ENCODE measurements at regions not wholly inside any gene's neighbourhood (a gene's known extent, or its start where the extent isn't known, plus 50 kb on each side); places are given as distances from the start of the nearest gene placed in this dataset.

- no peak overlapping the region for H3K4me3 ChIP-seq (ENCODE audit: low read depth, low read length, poor library complexity, severe bottlenecking)
Measured at GRCh38 chr10:128837478-128837877, 629.6 kb upstream of the MGMT start.

GRCh38 chr10:128839134-128839533 lies 627.9 kb upstream of the MGMT start:
- no peaks in the 10 kb centered on the region for H3K9me2 ChIP-seq (ENCODE audit: low read depth, low read length)
- H3K9me3 ChIP-seq (ENCODE audit: low read length), result no peaks in the 10 kb centered on the region
- H3K27me3 ChIP-seq (ENCODE audit: insufficient read depth, low read length), result no peaks in the 10 kb centered on the region; the same call in 1 of the 2 replicates
- no peak overlapping the region for H2AFZ ChIP-seq (ENCODE audit: low read length)
- H3K4me2 ChIP-seq (ENCODE audit: low read length), result no peak overlapping the region
- no peaks in the 10 kb centered on the region for H3K79me2 ChIP-seq (ENCODE audit: insufficient read depth, low read length)
- H3K27ac ChIP-seq (ENCODE audit: low read depth, low read length, poor library complexity, severe bottlenecking), result no peak overlapping the region
- no peaks in the 10 kb centered on the region for H3K4me1 ChIP-seq (ENCODE audit: insufficient read depth, low read length, severe bottlenecking)
- no peaks in the 10 kb centered on the region for H3F3A ChIP-seq (ENCODE audit: insufficient read depth, low read length)
- H3K4me3 ChIP-seq (ENCODE audit: low read depth, low read length, poor library complexity, severe bottlenecking), result no peak overlapping the region
- H3K36me3 ChIP-seq (ENCODE audit: insufficient read depth, low read length), result no peaks in the 10 kb centered on the region
- no peak for TF ChIP-seq EZH2 (IDR thresholded peaks at IDR 0.05; ENCODE audit: borderline replicate concordance, low read length)
- no peak for TF ChIP-seq CTCF (IDR thresholded peaks at IDR 0.05; ENCODE audit: low read length)
- no peak overlapping the region for H3K9ac ChIP-seq (ENCODE audit: low read length)
- H4K20me1 ChIP-seq (ENCODE audit: insufficient read depth, low read length), result no peaks in the 10 kb centered on the region

More at GRCh38 chr10:128837478-128837877, 629.6 kb upstream of the MGMT start:
- H4K20me1 ChIP-seq (ENCODE audit: insufficient read depth, low read length), result no peaks in the 10 kb centered on the region
- TF ChIP-seq EZH2 (IDR thresholded peaks at IDR 0.05; ENCODE audit: borderline replicate concordance, low read length) (no peak), CTCF (IDR thresholded peaks at IDR 0.05; ENCODE audit: low read length) (no peak)
- no peaks in the 10 kb centered on the region for H3K9me3 ChIP-seq (ENCODE audit: low read length)
- no peak overlapping the region for H3K9ac ChIP-seq (ENCODE audit: low read length)
- H3K27me3 ChIP-seq (ENCODE audit: insufficient read depth, low read length), result no peaks in the 10 kb centered on the region; the same call in 1 of the 2 replicates
- H3K4me1 ChIP-seq (ENCODE audit: insufficient read depth, low read length, severe bottlenecking), result no peaks in the 10 kb centered on the region
- H3F3A ChIP-seq (ENCODE audit: insufficient read depth, low read length), result no peaks in the 10 kb centered on the region
- no peaks in the 10 kb centered on the region for H3K9me2 ChIP-seq (ENCODE audit: low read depth, low read length)
- H3K36me3 ChIP-seq (ENCODE audit: insufficient read depth, low read length), result no peaks in the 10 kb centered on the region
- H3K4me2 ChIP-seq (ENCODE audit: low read length), result no peak overlapping the region
- H2AFZ ChIP-seq (ENCODE audit: low read length), result no peak overlapping the region
- H3K79me2 ChIP-seq (ENCODE audit: insufficient read depth, low read length), result no peaks in the 10 kb centered on the region
- no peak overlapping the region for H3K27ac ChIP-seq (ENCODE audit: low read depth, low read length, poor library complexity, severe bottlenecking)

- no peaks in the 10 kb centered on the region for H3K79me2 ChIP-seq (ENCODE audit: insufficient read depth, low read length)
- no peak overlapping the region for H3K4me3 ChIP-seq (ENCODE audit: low read depth, low read length, poor library complexity, severe bottlenecking)
- H3K4me2 ChIP-seq (ENCODE audit: low read length), result no peak overlapping the region
- no peaks in the 10 kb centered on the region for H3K9me2 ChIP-seq (ENCODE audit: low read depth, low read length)
- no peak overlapping the region for H3K9ac ChIP-seq (ENCODE audit: low read length)
- no peaks in the 10 kb centered on the region for H3K36me3 ChIP-seq (ENCODE audit: insufficient read depth, low read length)
- no peaks in the 10 kb centered on the region for H3K9me3 ChIP-seq (ENCODE audit: low read length)
- H4K20me1 ChIP-seq (ENCODE audit: insufficient read depth, low read length), result no peaks in the 10 kb centered on the region
- H3F3A ChIP-seq (ENCODE audit: insufficient read depth, low read length), result no peaks in the 10 kb centered on the region
- H3K4me1 ChIP-seq (ENCODE audit: insufficient read depth, low read length, severe bottlenecking), result no peaks in the 10 kb centered on the region
- H3K27me3 ChIP-seq (ENCODE audit: insufficient read depth, low read length), result no peaks in the 10 kb centered on the region; the same call in 1 of the 2 replicates
- no peak for TF ChIP-seq EZH2 (IDR thresholded peaks at IDR 0.05; ENCODE audit: borderline replicate concordance, low read length)
- TF ChIP-seq CTCF (IDR thresholded peaks at IDR 0.05; ENCODE audit: low read length), result no peak
- H3K27ac ChIP-seq (ENCODE audit: low read depth, low read length, poor library complexity, severe bottlenecking), result no peak overlapping the region
- no peak overlapping the region for H2AFZ ChIP-seq (ENCODE audit: low read length)
Measured at GRCh38 chr10:128839701-128840100, 627.3 kb upstream of the MGMT start.
